ENCODE measurements at regions not wholly inside any gene's neighbourhood (a gene's known extent, or its start where the extent isn't known, plus 50 kb on each side); places are given as distances from the start of the nearest gene placed in this dataset.

DNA sequence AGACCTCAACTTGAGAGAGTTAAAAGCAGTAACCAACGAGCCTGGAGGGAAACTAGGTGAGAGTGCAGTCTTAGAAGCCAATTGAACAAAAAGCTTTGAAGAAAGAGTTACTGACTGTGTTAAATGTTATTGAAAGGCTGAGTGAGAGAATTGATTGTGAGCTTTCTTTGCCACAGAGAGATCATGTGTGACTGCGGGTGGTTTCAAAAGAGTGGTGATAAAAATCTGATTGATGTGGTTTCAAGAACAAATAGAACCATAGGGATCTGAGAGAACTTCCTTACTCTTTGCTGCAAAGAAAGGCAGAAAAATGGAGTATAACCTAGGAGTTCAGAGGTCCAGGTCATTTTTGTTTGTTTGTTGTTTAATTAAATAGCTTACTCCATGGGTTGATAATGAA is 759.9 kb upstream of the ALCAM start:
- TF ChIP-seq, protein P1, sequence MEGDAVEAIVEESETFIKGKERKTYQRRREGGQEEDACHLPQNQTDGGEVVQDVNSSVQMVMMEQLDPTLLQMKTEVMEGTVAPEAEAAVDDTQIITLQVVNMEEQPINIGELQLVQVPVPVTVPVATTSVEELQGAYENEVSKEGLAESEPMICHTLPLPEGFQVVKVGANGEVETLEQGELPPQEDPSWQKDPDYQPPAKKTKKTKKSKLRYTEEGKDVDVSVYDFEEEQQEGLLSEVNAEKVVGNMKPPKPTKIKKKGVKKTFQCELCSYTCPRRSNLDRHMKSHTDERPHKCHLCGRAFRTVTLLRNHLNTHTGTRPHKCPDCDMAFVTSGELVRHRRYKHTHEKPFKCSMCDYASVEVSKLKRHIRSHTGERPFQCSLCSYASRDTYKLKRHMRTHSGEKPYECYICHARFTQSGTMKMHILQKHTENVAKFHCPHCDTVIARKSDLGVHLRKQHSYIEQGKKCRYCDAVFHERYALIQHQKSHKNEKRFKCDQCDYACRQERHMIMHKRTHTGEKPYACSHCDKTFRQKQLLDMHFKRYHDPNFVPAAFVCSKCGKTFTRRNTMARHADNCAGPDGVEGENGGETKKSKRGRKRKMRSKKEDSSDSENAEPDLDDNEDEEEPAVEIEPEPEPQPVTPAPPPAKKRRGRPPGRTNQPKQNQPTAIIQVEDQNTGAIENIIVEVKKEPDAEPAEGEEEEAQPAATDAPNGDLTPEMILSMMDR (IDR thresholded peaks at IDR 0.05; ENCODE audit: low read length) = no peak
- TF ChIP-seq EZH2phosphoT487 (IDR thresholded peaks at IDR 0.05; ENCODE audit: low read length) (no peak), EZH2 (optimal IDR thresholded peaks at IDR 0.05; ENCODE audit: low read depth, low read length) (no peak)

Measured in MM.1S (cell line).